Breast epithelium (tissue), 3 donors: ENCODE measurements at regions not wholly inside any gene's neighbourhood (a gene's known extent, or its start where the extent isn't known, plus 50 kb on each side); places are given as distances from the start of the nearest gene placed in this dataset.

Source experiments
- POLR2A ChIP-seq: fragments of 450-650 bp; IDR thresholded peaks from one replicate; pipeline ENCODE4 v1.6.1; 2016; ENCODE audit warnings: antibody characterized with exemption, mild to moderate bottlenecking, moderate library complexity
- POLR2AphosphoS5 ChIP-seq, 3 donors: sonication (generic); formaldehyde crosslinking; IDR thresholded peaks; one replicate each; pipeline ENCODE4 v1.6.1; 2017; ENCODE audit warnings: antibody characterized with exemption in 3 of 3
- TF ChIP-seq, protein P1 (sequence below), 3 donors: fragments of 450-650 bp; IDR thresholded peaks; one replicate each; pipeline ENCODE4 v1.5.1; 2016 to 2017; ENCODE audit warnings: antibody characterized with exemption in 3 of 3, mild to moderate bottlenecking in 3 of 3, moderate library complexity in 3 of 3

DNA sequence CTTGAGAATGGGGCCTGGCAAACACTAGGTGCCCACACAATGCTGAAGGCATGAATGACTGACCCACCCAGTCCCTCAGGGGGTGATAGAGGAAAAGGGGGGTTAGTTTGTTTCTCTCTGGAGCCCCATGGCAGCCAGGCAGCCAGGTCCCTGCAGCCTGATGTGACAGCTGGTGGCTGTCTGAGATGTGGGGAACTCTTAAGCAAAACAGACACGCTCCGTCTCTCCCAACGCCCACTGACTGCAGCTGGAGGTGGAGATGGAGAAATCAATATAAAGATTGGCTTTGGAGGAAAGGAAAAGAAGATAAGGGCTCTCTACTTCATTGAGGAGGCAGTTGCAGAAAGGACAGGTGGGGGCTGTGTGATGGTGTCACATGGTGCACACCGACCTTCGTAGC lies 240.8 kb upstream of the LHX5 start:
- TF ChIP-seq, protein P1, sequence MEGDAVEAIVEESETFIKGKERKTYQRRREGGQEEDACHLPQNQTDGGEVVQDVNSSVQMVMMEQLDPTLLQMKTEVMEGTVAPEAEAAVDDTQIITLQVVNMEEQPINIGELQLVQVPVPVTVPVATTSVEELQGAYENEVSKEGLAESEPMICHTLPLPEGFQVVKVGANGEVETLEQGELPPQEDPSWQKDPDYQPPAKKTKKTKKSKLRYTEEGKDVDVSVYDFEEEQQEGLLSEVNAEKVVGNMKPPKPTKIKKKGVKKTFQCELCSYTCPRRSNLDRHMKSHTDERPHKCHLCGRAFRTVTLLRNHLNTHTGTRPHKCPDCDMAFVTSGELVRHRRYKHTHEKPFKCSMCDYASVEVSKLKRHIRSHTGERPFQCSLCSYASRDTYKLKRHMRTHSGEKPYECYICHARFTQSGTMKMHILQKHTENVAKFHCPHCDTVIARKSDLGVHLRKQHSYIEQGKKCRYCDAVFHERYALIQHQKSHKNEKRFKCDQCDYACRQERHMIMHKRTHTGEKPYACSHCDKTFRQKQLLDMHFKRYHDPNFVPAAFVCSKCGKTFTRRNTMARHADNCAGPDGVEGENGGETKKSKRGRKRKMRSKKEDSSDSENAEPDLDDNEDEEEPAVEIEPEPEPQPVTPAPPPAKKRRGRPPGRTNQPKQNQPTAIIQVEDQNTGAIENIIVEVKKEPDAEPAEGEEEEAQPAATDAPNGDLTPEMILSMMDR (IDR thresholded peaks at IDR 0.05): no peak
- TF ChIP-seq POLR2A (no peak), POLR2AphosphoS5 (IDR thresholded peaks at IDR 0.05) (no peak)
